Small intestine (tissue), 7 donors: ENCODE measurements at regions not wholly inside any gene's neighbourhood (a gene's known extent, or its start where the extent isn't known, plus 50 kb on each side); places are given as distances from the start of the nearest gene placed in this dataset.
A peak's percentile ranks its signal among the peaks of the same experiment; 100 is the strongest.
"Not testable (repeated sequence)": the region's sequence is repeated elsewhere in the genome, so short reads cannot be mapped to it uniquely, and the experiment has no call there.

Experiments
- DNase-seq, 2 donors: peaks; one replicate each; pipeline versions ENCODE4 v3.0.0 to v3.0.0-alpha.2; 2013
- FAIRE-seq: peaks from 2 replicates; lab custom pipeline; 2012; peaks lifted over from hg19 to GRCh38; lab: Jason Lieb, UNC
- H3K27ac ChIP-seq, 3 donors: one replicate each; pipeline ENCODE4 v1.5.1; 2013; ENCODE audit warnings: low read length in 2 of 3, mild to moderate bottlenecking in 2 of 3, control low read depth in 1 of 3, inconsistent platforms in 1 of 3, low read depth in 1 of 3, moderate library complexity in 1 of 3
- H3K27me3 ChIP-seq, 3 donors: one replicate each; pipeline ENCODE4 v1.6.1; 2013; ENCODE audit warnings: low read length in 3 of 3, inconsistent platforms in 1 of 3; ENCODE audit not compliant: control insufficient read depth in 3 of 3, insufficient read depth in 3 of 3
- H3K36me3 ChIP-seq, 3 donors: one replicate each; pipeline ENCODE4 v1.6.1; 2013; ENCODE audit warnings: low read length in 3 of 3, inconsistent platforms in 1 of 3, low read depth in 1 of 3, mild to moderate bottlenecking in 1 of 3, moderate library complexity in 1 of 3; ENCODE audit not compliant: control insufficient read depth in 3 of 3, insufficient read depth in 2 of 3
- H3K4me1 ChIP-seq, 3 donors: one replicate each; pipeline ENCODE4 v1.6.1; 2013; ENCODE audit warnings: low read length in 2 of 3, inconsistent platforms in 1 of 3, low read depth in 1 of 3, mild to moderate bottlenecking in 1 of 3, moderate library complexity in 1 of 3; ENCODE audit not compliant: control insufficient read depth in 3 of 3, insufficient read depth in 2 of 3
- H3K4me3 ChIP-seq, 3 donors: one replicate each; pipeline ENCODE4 v1.5.1; 2013; ENCODE audit warnings: low read length in 3 of 3, control low read depth in 1 of 3, inconsistent platforms in 1 of 3, low read depth in 1 of 3, mild to moderate bottlenecking in 1 of 3, moderate library complexity in 1 of 3
- H3K9me3 ChIP-seq, 2 donors: one replicate each; pipeline ENCODE4 v1.6.1; 2013; ENCODE audit warnings: low read depth in 1 of 2, low read length in 1 of 2; ENCODE audit not compliant: control insufficient read depth in 2 of 2, insufficient read depth in 1 of 2
- WGBS, 3 donors: extraction: QIAGEN DNeasy Blood & Tissue Kit; methylation state at CpG; one replicate each; pipeline ENCODE4 v1.1.7; 2013; 5-methylcytosine and 5-hydroxymethylcytosine counted together
- donor health status: healthy with polysubstance abuse.
- donor health status: control.
- donor health status: control.
- donor health status: Bipolar disorder and iron deficiency.
- donor health status: healthy.

DNA sequence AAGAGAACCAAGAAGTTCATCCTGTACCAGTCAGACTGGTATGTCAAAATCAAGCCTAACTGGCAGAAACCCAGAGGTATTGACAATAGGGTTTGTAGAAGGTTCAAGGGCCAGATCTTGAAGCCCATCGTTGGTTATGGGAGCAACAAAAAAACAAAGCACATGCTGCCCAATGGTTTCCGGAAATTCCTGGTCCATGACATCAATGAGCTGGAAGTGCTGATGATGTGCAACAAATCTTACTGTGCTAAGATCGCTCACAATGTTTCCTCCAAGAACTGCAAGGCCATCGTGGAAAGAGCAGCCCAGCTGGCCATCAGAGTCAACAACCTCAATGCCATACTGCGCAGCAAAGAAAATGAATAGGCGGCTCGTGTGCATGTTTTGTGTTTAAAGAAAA, 172.7 kb upstream of the MED14 start:
- WGBS, 3 donors, result 84 to 90% (median 88%) methylated on average over 7 of the region's 7 CpGs
- no peak for FAIRE-seq
- DNase-seq, result no peak
- Histone ChIP-seq H3K27me3 (peaks cover 0 to 4% (median 0%) of the 10 kb centered on the region in 3 donors), H3K4me3 (no peak overlapping the region), H3K9me3 (no peaks in the 10 kb centered on the region), H3K36me3 (no peaks in the 10 kb centered on the region), H3K27ac (no peak overlapping the region), H3K4me1 (no peaks in the 10 kb centered on the region)

DNA sequence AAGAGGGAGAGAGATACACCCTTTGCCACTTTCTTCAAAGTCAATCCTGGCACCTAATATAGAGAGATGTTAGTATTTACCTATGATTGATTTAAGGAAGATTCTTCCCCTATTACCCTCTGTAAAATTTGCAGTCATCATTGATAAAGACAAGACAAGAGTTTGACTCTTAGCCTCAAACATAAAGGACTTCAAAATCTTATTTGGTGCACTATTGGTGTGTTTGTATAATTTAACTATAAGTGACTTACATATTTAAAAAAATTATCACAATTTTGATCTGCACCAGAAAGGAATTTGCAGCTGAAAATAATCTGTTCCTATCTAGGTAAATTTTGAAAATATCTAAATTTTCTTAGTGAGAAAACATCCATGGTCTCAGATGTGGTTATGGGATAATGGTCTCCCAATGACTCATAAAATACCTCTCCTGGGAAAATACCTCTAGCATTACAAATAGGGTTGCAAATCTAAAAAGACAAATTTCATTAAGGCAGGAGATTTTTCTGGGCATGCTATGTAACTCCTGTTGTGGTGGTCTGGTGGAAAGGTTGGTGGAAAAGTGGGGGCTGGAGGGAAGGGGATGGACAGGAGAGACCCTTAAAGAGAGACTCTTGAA, 173.6 kb upstream of the MED14 start:
- FAIRE-seq (no peak), DNase-seq (no peak)
- Histone ChIP-seq H3K9me3 (no peaks in the 10 kb centered on the region), H3K27me3 (peaks cover 0 to 4% (median 0%) of the 10 kb centered on the region in 3 donors), H3K36me3 (no peaks in the 10 kb centered on the region), H3K27ac (no peak overlapping the region), H3K4me3 (no peak overlapping the region), H3K4me1 (no peaks in the 10 kb centered on the region)

DNA sequence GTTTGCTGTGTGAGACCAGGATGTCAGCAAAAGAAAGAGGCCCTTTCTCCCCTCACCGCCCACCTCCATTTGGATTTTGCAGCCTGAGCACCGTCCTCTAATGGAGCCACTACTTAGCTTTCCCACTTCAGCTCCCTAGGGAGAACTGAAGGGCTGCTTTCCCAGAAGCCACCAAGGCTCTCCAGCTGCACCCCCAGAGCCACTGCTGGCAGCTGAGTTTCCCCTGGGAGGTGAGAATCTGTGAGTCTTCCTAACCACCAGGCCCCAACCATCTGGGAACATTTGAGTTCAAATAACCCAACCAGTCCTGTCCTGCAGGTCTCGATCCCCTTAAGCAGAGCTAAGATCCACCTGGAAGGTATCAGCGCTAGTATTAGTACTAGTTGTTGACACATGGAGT, 173.1 kb upstream of the USP9X start:
- 81 to 85% (median 81%) methylated on average over 4 of the region's 4 CpGs for WGBS, 3 donors

DNA sequence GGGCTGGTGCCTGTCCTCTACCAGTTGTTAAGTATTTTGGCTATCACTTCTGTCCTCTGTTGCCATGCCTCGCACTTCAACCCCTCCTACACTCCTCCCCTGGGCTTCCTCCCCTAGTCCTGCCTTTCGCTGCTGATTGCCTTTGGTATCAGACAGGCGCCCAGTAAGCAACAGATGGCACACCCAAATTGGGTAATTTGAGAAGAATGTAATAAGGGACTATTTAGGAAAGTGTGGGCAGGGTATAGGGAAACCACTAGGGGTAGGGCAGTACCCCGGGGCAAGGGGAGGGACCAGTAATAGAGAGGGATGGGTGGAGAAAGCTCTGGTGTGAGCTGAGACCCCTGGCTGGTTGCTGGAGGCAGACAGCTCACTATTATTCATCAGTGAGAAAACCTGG, 172.7 kb upstream of the USP9X start:
- peaks cover 0 to 4% (median 0%) of the 10 kb centered on the region in 3 donors for H3K27me3 ChIP-seq
- H3K36me3 ChIP-seq, result no peaks in the 10 kb centered on the region
- H3K27ac ChIP-seq, result no peak overlapping the region
- WGBS, 3 donors, result 67 to 87% (median 68%) methylated on average over 4 of the region's 4 CpGs
- no peak for DNase-seq
- no peaks in the 10 kb centered on the region for H3K9me3 ChIP-seq
- H3K4me3 ChIP-seq, result no peak overlapping the region
- H3K4me1 ChIP-seq, result no peaks in the 10 kb centered on the region
- no peak for FAIRE-seq

More for the DNA sequence above, 173.1 kb upstream of the USP9X start:
- Histone ChIP-seq H3K4me1 (no peaks in the 10 kb centered on the region), H3K27ac (no peak overlapping the region), H3K36me3 (no peaks in the 10 kb centered on the region), H3K4me3 (no peak overlapping the region), H3K27me3 (peaks cover 0 to 4% (median 0%) of the 10 kb centered on the region in 3 donors), H3K9me3 (no peaks in the 10 kb centered on the region)
- FAIRE-seq, result no peak
- DNase-seq, result no peak

DNA sequence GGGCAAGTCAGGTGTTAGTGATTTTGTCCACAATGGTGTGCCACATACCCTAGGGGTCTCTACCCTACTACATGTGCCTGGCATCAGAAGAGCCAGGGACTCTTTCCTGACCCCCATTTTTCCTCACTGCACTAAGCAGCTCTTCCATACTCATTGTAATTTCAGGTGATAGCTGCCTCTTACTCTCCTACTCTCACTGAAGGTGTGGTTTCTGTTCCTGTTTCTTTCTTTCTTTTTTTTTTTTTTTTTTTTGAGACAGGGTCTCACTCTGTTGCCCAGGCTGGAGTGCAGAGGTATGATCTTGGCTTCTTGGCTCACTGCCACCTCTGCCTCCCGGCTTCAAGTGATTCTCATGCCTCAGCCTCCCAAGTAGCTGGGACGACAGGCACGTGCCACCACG, 164.9 kb upstream of the USP9X start:
- Histone ChIP-seq H3K4me1 (no peaks in the 10 kb centered on the region), H3K36me3 (no peaks in the 10 kb centered on the region), H3K27me3 (no peaks in the 10 kb centered on the region), H3K4me3 (no peak overlapping the region), H3K9me3 (no peaks in the 10 kb centered on the region), H3K27ac (no peak overlapping the region)
- 93 to 98% (median 96%) methylated on average over 4 of the region's 4 CpGs for WGBS, 3 donors
- DNase-seq (no peak), FAIRE-seq (no peak)

DNA sequence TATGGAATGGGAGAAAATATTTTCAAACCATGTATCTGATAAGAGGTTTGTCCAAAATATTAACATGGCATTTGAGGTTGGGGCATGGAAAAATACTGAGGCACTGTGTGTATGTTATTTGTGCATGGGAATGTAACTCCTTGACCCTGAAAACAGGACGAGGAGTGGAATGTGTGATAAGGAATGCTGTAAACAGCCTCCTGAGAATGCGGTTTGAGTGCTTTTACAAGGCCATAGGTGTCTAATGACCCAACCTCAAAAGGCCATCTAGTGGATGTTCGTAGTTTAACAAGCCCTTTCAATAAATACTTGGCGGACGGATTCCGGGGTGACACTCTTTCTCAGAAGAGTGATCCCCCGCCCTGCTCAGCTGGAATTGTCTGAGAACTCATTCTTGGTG, 162.9 kb upstream of the USP9X start:
- H3K4me1 ChIP-seq, result no peaks in the 10 kb centered on the region
- no peaks in the 10 kb centered on the region for H3K36me3 ChIP-seq
- DNase-seq (peak; percentile 54 to 65), FAIRE-seq (no peak)
- WGBS, 3 donors, result 10 to 47% (median 21%) methylated on average over 5 to 7 of the region's 7 CpGs
- no peak overlapping the region for H3K4me3 ChIP-seq
- no peak overlapping the region for H3K27ac ChIP-seq
- no peaks in the 10 kb centered on the region for H3K9me3 ChIP-seq
- H3K27me3 ChIP-seq, result no peaks in the 10 kb centered on the region

DNA sequence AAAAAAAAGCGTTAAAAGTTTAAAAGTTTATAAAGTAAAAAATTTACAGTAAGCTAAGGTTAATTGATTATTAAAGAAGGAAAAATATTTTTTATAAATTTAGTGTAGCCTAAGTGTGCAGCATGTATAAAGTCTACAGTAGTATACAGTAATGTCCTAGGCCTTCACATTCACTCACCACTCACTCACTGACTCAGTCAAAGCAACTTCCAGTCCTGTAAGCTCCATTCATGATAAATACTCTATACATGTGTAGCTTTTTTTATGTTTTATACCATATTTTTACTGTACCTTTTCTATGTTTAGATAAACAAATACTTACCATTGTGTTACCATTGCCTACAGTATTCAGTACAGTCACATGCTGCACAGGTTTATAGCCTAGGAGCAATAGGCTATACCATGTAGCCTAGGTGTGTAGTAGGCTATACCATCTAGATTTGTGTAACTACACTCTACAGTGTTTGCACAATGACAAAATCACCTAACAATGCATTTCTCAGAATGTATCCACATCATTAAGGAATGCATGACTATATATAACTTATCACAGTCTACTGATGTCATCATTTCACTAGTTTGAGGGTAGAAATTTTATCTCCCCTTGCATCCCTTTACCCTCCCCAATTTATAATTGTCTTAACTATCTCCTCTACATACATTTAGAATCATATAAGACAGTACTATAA, 158.4 kb upstream of the USP9X start:
- not testable (repeated sequence) for H3K36me3 ChIP-seq, H3K9me3 ChIP-seq, FAIRE-seq, H3K4me3 ChIP-seq, H3K27ac ChIP-seq, DNase-seq, H3K27me3 ChIP-seq, H3K4me1 ChIP-seq
- 82 to 97% (median 95%) methylated on average over 1 of the region's 1 CpG for WGBS, 3 donors

DNA sequence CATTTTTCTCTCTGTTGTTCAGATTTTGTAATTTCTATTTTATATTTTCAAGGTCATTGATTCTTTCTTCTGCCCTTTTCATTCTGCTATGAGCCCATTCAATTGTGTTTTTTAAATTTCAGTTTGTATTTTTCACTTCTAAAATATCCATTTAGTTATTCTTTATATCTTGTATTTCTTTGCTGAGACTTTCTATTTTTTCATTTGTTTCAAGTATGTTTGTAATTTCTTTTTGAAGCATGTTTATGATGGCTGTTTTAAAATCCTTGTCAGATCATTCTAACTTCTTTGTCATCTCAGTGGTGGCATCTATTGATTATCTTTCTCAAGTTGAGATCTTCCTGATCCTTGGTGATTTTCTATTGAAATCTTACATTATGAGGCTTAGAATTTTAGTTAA, 157.2 kb upstream of the USP9X start:
- H3K4me3 ChIP-seq, result no peak overlapping the region
- H3K9me3 ChIP-seq, result peaks cover 0 to 3% of the 10 kb centered on the region in 2 donors
- no peak for DNase-seq
- no peak for FAIRE-seq
- H3K27ac ChIP-seq, result no peak overlapping the region
- no peaks in the 10 kb centered on the region for H3K27me3 ChIP-seq
- no peaks in the 10 kb centered on the region for H3K36me3 ChIP-seq
- H3K4me1 ChIP-seq, result no peaks in the 10 kb centered on the region
